Progenitor cell of endocrine pancreas (in vitro differentiated cells): ENCODE measurements at regions not wholly inside any gene's neighbourhood (a gene's known extent, or its start where the extent isn't known, plus 50 kb on each side); places are given as distances from the start of the nearest gene placed in this dataset.
"Not testable (repeated sequence)": the region's sequence is repeated elsewhere in the genome, so short reads cannot be mapped to it uniquely, and the experiment has no call there.

Experiments
- DNase-seq: peaks from one replicate; pipeline ENCODE4 v3.0.0; 2021; ENCODE audit warnings: low spot score; ENCODE audit not compliant: unreplicated experiment
- H3K27ac Mint-ChIP-seq: 2 replicates; pipeline ENCODE4 v1.8.0; 2021; ENCODE audit warnings: mild to moderate bottlenecking, moderate library complexity, mixed read lengths
- H3K27me3 Mint-ChIP-seq: 2 replicates; pipeline ENCODE4 v1.8.0; 2021; ENCODE audit warnings: mixed read lengths
- H3K36me3 Mint-ChIP-seq: 2 replicates; pipeline ENCODE4 v1.8.0; 2022; ENCODE audit warnings: mixed read lengths; ENCODE audit not compliant: insufficient read depth
- H3K4me1 Mint-ChIP-seq: 2 replicates; pipeline ENCODE4 v1.8.0; 2021; ENCODE audit warnings: low read depth, mixed read lengths
- H3K4me3 Mint-ChIP-seq: 2 replicates; pipeline ENCODE4 v1.8.0; 2021; ENCODE audit warnings: low read depth, mild to moderate bottlenecking, moderate library complexity, mixed read lengths
- H3K9me3 Mint-ChIP-seq: 2 replicates; pipeline ENCODE4 v1.8.0; 2021; ENCODE audit warnings: low read depth, mixed read lengths
- TF ChIP-seq, protein P1 (sequence below): fragments of 200-600 bp; sonication (generic); IDR thresholded peaks from one replicate; pipeline ENCODE4 v1.5.0; 2021; ENCODE audit warnings: antibody characterized with exemption, mild to moderate bottlenecking; ENCODE audit not compliant: unreplicated experiment

DNA sequence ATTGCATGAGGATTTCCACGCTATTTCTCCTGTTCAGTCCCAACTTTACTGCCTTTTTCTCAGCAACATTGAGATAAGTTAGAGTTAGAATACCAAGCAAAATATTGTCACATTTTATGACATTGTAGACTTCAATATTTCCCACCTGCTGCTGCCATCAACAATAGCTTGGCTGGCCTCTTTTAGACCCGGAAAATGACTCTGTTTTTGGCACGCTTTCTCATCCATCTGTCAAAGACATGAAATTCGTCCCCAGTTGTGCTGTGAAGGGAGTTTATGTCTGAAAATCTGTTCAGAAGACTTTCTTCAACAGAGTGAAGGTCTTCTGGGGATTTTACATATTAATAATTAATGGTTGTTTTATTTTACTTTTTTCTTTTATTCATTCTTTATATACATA, 857.3 kb downstream of the FRK start:
- TF ChIP-seq, protein P1, sequence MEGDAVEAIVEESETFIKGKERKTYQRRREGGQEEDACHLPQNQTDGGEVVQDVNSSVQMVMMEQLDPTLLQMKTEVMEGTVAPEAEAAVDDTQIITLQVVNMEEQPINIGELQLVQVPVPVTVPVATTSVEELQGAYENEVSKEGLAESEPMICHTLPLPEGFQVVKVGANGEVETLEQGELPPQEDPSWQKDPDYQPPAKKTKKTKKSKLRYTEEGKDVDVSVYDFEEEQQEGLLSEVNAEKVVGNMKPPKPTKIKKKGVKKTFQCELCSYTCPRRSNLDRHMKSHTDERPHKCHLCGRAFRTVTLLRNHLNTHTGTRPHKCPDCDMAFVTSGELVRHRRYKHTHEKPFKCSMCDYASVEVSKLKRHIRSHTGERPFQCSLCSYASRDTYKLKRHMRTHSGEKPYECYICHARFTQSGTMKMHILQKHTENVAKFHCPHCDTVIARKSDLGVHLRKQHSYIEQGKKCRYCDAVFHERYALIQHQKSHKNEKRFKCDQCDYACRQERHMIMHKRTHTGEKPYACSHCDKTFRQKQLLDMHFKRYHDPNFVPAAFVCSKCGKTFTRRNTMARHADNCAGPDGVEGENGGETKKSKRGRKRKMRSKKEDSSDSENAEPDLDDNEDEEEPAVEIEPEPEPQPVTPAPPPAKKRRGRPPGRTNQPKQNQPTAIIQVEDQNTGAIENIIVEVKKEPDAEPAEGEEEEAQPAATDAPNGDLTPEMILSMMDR, result no peak
- no peaks in the 10 kb centered on the region for H3K36me3 Mint-ChIP-seq
- peaks cover 1% of the 10 kb centered on the region for H3K4me1 Mint-ChIP-seq

GRCh38 chr6:115194981-115195638, 852.3 kb upstream of the HS3ST5 start:
- Mint-ChIP-seq H3K27me3 (no peaks in the 10 kb centered on the region), H3K9me3 (peaks cover 20% of the 10 kb centered on the region), H3K27ac (no peak overlapping the region), H3K4me3 (no peak overlapping the region), H3K36me3 (no peaks in the 10 kb centered on the region), H3K4me1 (peaks cover 4% of the 10 kb centered on the region)
- DNase-seq, result no peak
- TF ChIP-seq, protein P1, result no peak

More for the DNA sequence above, 857.3 kb downstream of the FRK start:
- Mint-ChIP-seq H3K4me3 (no peak overlapping the region), H3K9me3 (peaks cover 8% of the 10 kb centered on the region), H3K27ac (no peak overlapping the region), H3K27me3 (no peaks in the 10 kb centered on the region)
- DNase-seq, result no peak

GRCh38 chr6:115191989-115192388, 849.2 kb upstream of the HS3ST5 start:
- no peak for DNase-seq
- Mint-ChIP-seq H3K9me3 (no peaks in the 10 kb centered on the region), H3K4me3 (no peak overlapping the region), H3K4me1 (peaks cover 4% of the 10 kb centered on the region), H3K36me3 (no peaks in the 10 kb centered on the region), H3K27ac (no peak overlapping the region), H3K27me3 (no peaks in the 10 kb centered on the region)
- TF ChIP-seq, protein P1, result no peak

DNA sequence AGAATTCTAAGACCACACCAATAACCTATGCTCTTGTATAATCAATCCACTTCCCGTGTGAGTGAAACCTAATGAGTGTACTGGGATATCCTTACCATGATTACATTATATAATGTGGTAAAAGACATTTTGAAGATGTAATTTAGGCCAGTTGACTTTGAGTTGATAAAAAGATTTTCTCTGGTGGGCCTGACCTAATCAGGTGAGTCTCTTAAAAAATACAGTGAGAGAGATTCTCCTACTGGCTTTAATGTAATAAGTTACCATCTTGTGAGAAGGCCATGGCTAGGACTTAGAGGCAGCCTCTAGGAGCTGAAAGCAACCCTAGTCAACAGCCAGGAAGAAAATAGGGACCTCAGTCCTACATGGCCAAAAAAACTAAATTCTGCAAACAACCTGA, 847.7 kb upstream of the HS3ST5 start:
- no peak for DNase-seq
- no peaks in the 10 kb centered on the region for H3K4me1 Mint-ChIP-seq
- TF ChIP-seq, protein P1, result no peak
- H3K27me3 Mint-ChIP-seq, result no peaks in the 10 kb centered on the region
- H3K27ac Mint-ChIP-seq, result no peak overlapping the region
- H3K9me3 Mint-ChIP-seq, result no peaks in the 10 kb centered on the region
- no peak overlapping the region for H3K4me3 Mint-ChIP-seq
- H3K36me3 Mint-ChIP-seq, result no peaks in the 10 kb centered on the region

GRCh38 chr6:115175456-115175855, 832.6 kb upstream of the HS3ST5 start:
- H3K4me3 Mint-ChIP-seq, DNase-seq, H3K36me3 Mint-ChIP-seq, H3K27me3 Mint-ChIP-seq, H3K9me3 Mint-ChIP-seq, H3K4me1 Mint-ChIP-seq, H3K27ac Mint-ChIP-seq: not testable (repeated sequence)

DNA sequence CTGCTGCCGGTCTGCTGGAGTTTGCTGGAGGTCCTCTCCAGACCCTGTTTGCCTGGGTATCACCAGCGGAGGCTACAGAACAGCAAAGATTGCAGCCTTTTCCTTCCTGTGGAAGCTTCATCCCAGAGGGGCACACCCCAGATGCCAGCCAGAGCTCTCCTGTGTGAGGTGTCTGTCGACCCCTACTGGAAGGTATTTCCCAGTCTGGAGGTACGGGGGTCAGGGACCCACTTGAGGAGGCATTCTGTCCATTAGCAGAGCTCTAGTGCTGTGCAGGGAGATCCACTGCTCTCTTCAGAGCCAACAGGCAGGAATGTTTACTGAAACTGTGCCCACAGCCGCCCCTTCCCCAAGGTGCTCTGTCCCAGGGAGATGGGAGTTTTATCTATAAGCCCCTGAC, 823.1 kb upstream of the HS3ST5 start:
- peaks cover 11% of the 10 kb centered on the region for H3K9me3 Mint-ChIP-seq
- TF ChIP-seq, protein P1, result peak; percentile 10
- H3K27ac Mint-ChIP-seq, result peak overlapping the region; percentile 42
- not testable (repeated sequence) for H3K27me3 Mint-ChIP-seq, H3K36me3 Mint-ChIP-seq, H3K4me3 Mint-ChIP-seq, H3K4me1 Mint-ChIP-seq, DNase-seq
